Neural cell (in vitro differentiated cells): ENCODE measurements at regions not wholly inside any gene's neighbourhood (a gene's known extent, or its start where the extent isn't known, plus 50 kb on each side); places are given as distances from the start of the nearest gene placed in this dataset.

Experiments
- EP300 ChIP-seq: fragments of 450-650 bp; conservative IDR thresholded peaks from 2 replicates; pipeline ENCODE4 v1.6.1; 2014; ENCODE audit warnings: antibody characterized with exemption, mild to moderate bottlenecking, moderate library complexity; ENCODE audit not compliant: poor library complexity, severe bottlenecking
- POLR2AphosphoS5 ChIP-seq: IDR thresholded peaks from 2 replicates; pipeline ENCODE4 v1.6.1; 2012
- SMC3 ChIP-seq: fragments of 450-650 bp; conservative IDR thresholded peaks from 2 replicates; pipeline ENCODE4 v1.6.1; 2014; ENCODE audit warnings: antibody characterized with exemption, mild to moderate bottlenecking, moderate library complexity; ENCODE audit not compliant: poor library complexity
- TF ChIP-seq, protein P1 (sequence below): fragments of 450-650 bp; IDR thresholded peaks from 2 replicates; pipeline ENCODE4 v1.5.1; 2014; ENCODE audit warnings: antibody characterized with exemption, mild to moderate bottlenecking, moderate library complexity; ENCODE audit not compliant: poor library complexity, severe bottlenecking
- TF ChIP-seq, protein P2 (sequence below): IDR thresholded peaks from 2 replicates; pipeline ENCODE4 v1.6.1; 2012; ENCODE audit warnings: borderline replicate concordance

- no peak for TF ChIP-seq POLR2AphosphoS5
- TF ChIP-seq, protein P1, sequence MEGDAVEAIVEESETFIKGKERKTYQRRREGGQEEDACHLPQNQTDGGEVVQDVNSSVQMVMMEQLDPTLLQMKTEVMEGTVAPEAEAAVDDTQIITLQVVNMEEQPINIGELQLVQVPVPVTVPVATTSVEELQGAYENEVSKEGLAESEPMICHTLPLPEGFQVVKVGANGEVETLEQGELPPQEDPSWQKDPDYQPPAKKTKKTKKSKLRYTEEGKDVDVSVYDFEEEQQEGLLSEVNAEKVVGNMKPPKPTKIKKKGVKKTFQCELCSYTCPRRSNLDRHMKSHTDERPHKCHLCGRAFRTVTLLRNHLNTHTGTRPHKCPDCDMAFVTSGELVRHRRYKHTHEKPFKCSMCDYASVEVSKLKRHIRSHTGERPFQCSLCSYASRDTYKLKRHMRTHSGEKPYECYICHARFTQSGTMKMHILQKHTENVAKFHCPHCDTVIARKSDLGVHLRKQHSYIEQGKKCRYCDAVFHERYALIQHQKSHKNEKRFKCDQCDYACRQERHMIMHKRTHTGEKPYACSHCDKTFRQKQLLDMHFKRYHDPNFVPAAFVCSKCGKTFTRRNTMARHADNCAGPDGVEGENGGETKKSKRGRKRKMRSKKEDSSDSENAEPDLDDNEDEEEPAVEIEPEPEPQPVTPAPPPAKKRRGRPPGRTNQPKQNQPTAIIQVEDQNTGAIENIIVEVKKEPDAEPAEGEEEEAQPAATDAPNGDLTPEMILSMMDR = no peak
- no peak for TF ChIP-seq EP300
- no peak for TF ChIP-seq SMC3
- TF ChIP-seq, protein P2, sequence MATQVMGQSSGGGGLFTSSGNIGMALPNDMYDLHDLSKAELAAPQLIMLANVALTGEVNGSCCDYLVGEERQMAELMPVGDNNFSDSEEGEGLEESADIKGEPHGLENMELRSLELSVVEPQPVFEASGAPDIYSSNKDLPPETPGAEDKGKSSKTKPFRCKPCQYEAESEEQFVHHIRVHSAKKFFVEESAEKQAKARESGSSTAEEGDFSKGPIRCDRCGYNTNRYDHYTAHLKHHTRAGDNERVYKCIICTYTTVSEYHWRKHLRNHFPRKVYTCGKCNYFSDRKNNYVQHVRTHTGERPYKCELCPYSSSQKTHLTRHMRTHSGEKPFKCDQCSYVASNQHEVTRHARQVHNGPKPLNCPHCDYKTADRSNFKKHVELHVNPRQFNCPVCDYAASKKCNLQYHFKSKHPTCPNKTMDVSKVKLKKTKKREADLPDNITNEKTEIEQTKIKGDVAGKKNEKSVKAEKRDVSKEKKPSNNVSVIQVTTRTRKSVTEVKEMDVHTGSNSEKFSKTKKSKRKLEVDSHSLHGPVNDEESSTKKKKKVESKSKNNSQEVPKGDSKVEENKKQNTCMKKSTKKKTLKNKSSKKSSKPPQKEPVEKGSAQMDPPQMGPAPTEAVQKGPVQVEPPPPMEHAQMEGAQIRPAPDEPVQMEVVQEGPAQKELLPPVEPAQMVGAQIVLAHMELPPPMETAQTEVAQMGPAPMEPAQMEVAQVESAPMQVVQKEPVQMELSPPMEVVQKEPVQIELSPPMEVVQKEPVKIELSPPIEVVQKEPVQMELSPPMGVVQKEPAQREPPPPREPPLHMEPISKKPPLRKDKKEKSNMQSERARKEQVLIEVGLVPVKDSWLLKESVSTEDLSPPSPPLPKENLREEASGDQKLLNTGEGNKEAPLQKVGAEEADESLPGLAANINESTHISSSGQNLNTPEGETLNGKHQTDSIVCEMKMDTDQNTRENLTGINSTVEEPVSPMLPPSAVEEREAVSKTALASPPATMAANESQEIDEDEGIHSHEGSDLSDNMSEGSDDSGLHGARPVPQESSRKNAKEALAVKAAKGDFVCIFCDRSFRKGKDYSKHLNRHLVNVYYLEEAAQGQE = no peak
Measured at GRCh38 chr11:70020336-70021214, 57.5 kb upstream of the ANO1 start.
